GM23248 (cell line): ENCODE measurements at regions not wholly inside any gene's neighbourhood (a gene's known extent, or its start where the extent isn't known, plus 50 kb on each side); places are given as distances from the start of the nearest gene placed in this dataset.

ENCODE experiments used
- EZH2 ChIP-seq: fragments of 200-600 bp; sonication (generic); IDR thresholded peaks from 2 replicates; pipeline ENCODE4 v1.6.1; 2018; ENCODE audit warnings: antibody characterized with exemption, mild to moderate bottlenecking; ENCODE audit not compliant: insufficient read depth, poor library complexity, severe bottlenecking
- EZH2phosphoT487 ChIP-seq: fragments of 200-600 bp; sonication (generic); IDR thresholded peaks from 2 replicates; pipeline ENCODE4 v1.6.1; 2018; ENCODE audit warnings: antibody characterized with exemption, moderate library complexity, mild to moderate bottlenecking, low read depth; ENCODE audit not compliant: insufficient read depth

DNA sequence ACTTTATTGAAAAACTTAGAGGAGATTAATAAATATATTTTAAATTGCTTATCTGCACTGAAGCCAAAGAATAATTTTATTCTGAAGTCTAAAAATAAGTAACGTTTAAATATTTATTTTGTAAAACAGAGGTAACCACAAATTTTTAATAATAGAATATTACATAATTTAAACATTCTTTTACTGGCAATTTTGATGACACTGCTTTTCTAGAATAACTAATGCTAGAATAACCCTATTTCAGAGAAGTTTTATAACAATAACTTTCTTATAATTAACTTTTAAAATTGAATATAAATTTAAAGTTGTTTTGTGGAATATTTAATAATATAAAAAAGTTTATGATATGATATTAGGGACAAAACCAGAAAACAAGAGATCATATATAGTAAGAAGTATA lies 409.6 kb upstream of the KCNMB2 start:
- TF ChIP-seq EZH2 (no peak), EZH2phosphoT487 (no peak)
